Peyer's patch (tissue), 4 donors: ENCODE measurements at regions not wholly inside any gene's neighbourhood (a gene's known extent, or its start where the extent isn't known, plus 50 kb on each side); places are given as distances from the start of the nearest gene placed in this dataset.

Source experiments
- POLR2A ChIP-seq, 2 donors: fragments of 450-650 bp; IDR thresholded peaks; one replicate each; pipeline ENCODE4 v1.5.1; 2017; ENCODE audit warnings: antibody characterized with exemption in 2 of 2, mild to moderate bottlenecking in 2 of 2, moderate library complexity in 2 of 2
- TF ChIP-seq, protein P1 (sequence below), 6 experiments: fragments of 450-650 bp in 4 of 6; fragments of 200-600 bp in 2 of 6; sonication (generic) in 1 of 6; IDR thresholded peaks; one replicate each; pipeline ENCODE4 v1.5.1; 2017 to 2019; ENCODE audit warnings: antibody characterized with exemption in 6 of 6, mild to moderate bottlenecking in 3 of 6, moderate library complexity in 1 of 6

DNA sequence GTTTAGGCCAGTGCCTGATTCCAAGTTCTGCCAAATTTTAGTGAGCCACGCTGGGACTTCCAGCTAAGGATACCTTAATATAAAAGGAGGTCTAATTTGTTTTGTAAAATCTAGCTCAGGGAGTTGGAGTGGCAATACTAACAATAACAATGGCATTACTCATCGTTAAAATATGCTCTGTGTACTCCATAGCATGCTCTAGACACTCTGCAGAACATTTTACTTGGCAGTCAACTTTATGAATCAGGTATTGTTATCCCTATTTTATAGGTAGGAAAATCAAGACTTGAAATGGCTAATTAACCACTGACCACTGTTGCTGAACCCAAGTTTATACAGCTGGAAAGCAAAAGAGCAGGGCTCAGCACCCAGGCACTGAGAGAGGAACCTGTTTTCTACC lies 485.0 kb upstream of the KIRREL3 start:
- TF ChIP-seq, protein P1, sequence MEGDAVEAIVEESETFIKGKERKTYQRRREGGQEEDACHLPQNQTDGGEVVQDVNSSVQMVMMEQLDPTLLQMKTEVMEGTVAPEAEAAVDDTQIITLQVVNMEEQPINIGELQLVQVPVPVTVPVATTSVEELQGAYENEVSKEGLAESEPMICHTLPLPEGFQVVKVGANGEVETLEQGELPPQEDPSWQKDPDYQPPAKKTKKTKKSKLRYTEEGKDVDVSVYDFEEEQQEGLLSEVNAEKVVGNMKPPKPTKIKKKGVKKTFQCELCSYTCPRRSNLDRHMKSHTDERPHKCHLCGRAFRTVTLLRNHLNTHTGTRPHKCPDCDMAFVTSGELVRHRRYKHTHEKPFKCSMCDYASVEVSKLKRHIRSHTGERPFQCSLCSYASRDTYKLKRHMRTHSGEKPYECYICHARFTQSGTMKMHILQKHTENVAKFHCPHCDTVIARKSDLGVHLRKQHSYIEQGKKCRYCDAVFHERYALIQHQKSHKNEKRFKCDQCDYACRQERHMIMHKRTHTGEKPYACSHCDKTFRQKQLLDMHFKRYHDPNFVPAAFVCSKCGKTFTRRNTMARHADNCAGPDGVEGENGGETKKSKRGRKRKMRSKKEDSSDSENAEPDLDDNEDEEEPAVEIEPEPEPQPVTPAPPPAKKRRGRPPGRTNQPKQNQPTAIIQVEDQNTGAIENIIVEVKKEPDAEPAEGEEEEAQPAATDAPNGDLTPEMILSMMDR (IDR thresholded peaks at IDR 0.05), result no peak
- no peak for TF ChIP-seq POLR2A (IDR thresholded peaks at IDR 0.05)
